D341Med (cell line): ENCODE measurements at regions not wholly inside any gene's neighbourhood (a gene's known extent, or its start where the extent isn't known, plus 50 kb on each side); places are given as distances from the start of the nearest gene placed in this dataset.

Experiments used
- DNase-seq: peaks from one replicate; pipeline ENCODE4 v3.0.0; 2012; ENCODE audit warnings: low spot score

GRCh38 chr4:176979416-176979815, 186.7 kb upstream of the VEGFC start:
- no peak for DNase-seq

- no peak for DNase-seq
Measured at GRCh38 chr4:176981074-176981473, 188.4 kb upstream of the VEGFC start.

GRCh38 chr4:176981551-176981950, 188.8 kb upstream of the VEGFC start:
- DNase-seq: no peak

- DNase-seq: no peak
Measured at GRCh38 chr4:176988226-176988625, 195.5 kb upstream of the VEGFC start.

- no peak for DNase-seq
Measured at GRCh38 chr4:176989186-176989585, 196.5 kb upstream of the VEGFC start.

GRCh38 chr4:176999935-177000543, 207.3 kb upstream of the VEGFC start:
- DNase-seq: no peak

- no peak for DNase-seq
Measured at GRCh38 chr4:177001271-177002175, 208.8 kb upstream of the VEGFC start.

- DNase-seq: no peak
Measured at GRCh38 chr4:177005674-177006230, 213.0 kb upstream of the VEGFC start.

- no peak for DNase-seq
Measured at GRCh38 chr4:177006331-177006730, 213.6 kb upstream of the VEGFC start.

GRCh38 chr4:177008071-177008835, 215.5 kb upstream of the VEGFC start:
- no peak for DNase-seq

- no peak for DNase-seq
Measured at GRCh38 chr4:177008836-177009501, 216.2 kb upstream of the VEGFC start.

GRCh38 chr4:177010418-177010817, 217.7 kb upstream of the VEGFC start:
- DNase-seq: no peak

GRCh38 chr4:177012918-177013545, 220.3 kb upstream of the VEGFC start:
- no peak for DNase-seq

- no peak for DNase-seq
Measured at GRCh38 chr4:177016541-177017141, 223.9 kb upstream of the VEGFC start.

GRCh38 chr4:177023951-177024350, 231.2 kb upstream of the VEGFC start:
- DNase-seq: no peak

GRCh38 chr4:177032341-177032740, 239.6 kb upstream of the VEGFC start:
- DNase-seq: no peak

- no peak for DNase-seq
Measured at GRCh38 chr4:177033135-177033534, 240.4 kb upstream of the VEGFC start.

GRCh38 chr4:177033632-177034031, 240.9 kb upstream of the VEGFC start:
- DNase-seq: no peak

GRCh38 chr4:177041356-177041755, 248.6 kb upstream of the VEGFC start:
- DNase-seq: no peak

- peak; percentile 66 for DNase-seq
Measured at GRCh38 chr4:177047070-177047850, 254.5 kb upstream of the VEGFC start.
